GM12891 (cell line): ENCODE measurements at regions not wholly inside any gene's neighbourhood (a gene's known extent, or its start where the extent isn't known, plus 50 kb on each side); places are given as distances from the start of the nearest gene placed in this dataset.
"Not testable (repeated sequence)": the region's sequence is repeated elsewhere in the genome, so short reads cannot be mapped to it uniquely, and the experiment has no call there.

Source experiments
- DNase-seq: peaks from one replicate; pipeline ENCODE4 v3.0.0; 2011; ENCODE audit warnings: low spot score; ENCODE audit not compliant: insufficient read length
- FAIRE-seq: peaks from 2 replicates; lab custom pipeline; 2011; peaks lifted over from hg19 to GRCh38; lab: Jason Lieb, UNC
- PAX5 ChIP-seq: IDR thresholded peaks from 2 replicates; pipeline ENCODE4 v1.6.1; 2011; ENCODE audit warnings: low read length, moderate library complexity, mild to moderate bottlenecking; ENCODE audit not compliant: insufficient read depth, severe bottlenecking
- POLR2A ChIP-seq: IDR thresholded peaks from 2 replicates; pipeline ENCODE4 v1.6.1; 2011; ENCODE audit warnings: low read depth, low read length, control low read depth
- POLR2AphosphoS5 ChIP-seq: IDR thresholded peaks from 2 replicates; pipeline ENCODE4 v1.6.1; 2011; ENCODE audit warnings: low read depth, low read length, control low read depth
- POU2F2 ChIP-seq: IDR thresholded peaks from 2 replicates; pipeline ENCODE4 v1.6.1; 2011; ENCODE audit warnings: low read depth, mild to moderate bottlenecking, control low read depth, low read length, moderate library complexity
- SPI1 ChIP-seq: IDR thresholded peaks from 2 replicates; pipeline ENCODE4 v1.6.1; 2011; ENCODE audit warnings: low read depth, low read length, control low read depth
- TAF1 ChIP-seq: IDR thresholded peaks from 2 replicates; pipeline ENCODE4 v1.6.1; 2011; ENCODE audit warnings: low read depth, low read length, control low read depth

DNA sequence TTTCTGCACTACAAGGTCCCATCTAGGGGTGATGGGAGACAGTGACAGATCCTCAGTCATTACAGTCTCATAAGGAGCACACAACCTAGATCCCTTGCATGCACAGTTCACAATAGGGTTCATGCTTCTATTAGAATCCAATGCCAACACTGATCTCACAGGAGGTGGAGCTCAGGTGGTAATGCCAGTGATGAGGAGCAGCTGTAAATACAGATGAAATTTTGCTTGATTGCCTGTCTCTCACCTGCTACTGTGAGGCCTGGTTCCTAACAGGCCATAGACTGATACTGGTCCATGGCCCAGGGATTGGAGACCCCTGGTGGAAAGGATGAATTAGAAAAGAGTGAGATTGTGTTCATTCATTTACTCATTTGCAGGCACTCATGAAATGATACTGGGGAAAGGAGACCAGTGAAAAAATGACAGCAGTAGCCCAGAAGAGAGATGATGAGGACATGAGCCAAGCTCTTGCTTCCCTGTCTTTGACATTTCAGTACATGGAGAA is 251.6 kb upstream of the DUSP10 start:
- TF ChIP-seq POLR2AphosphoS5 = no peak
- no peak for TF ChIP-seq TAF1
- TF ChIP-seq SPI1 = no peak
- TF ChIP-seq POU2F2 = no peak
- TF ChIP-seq PAX5 = no peak
- no peak for TF ChIP-seq POLR2A
- DNase-seq (no peak), FAIRE-seq (no peak)

DNA sequence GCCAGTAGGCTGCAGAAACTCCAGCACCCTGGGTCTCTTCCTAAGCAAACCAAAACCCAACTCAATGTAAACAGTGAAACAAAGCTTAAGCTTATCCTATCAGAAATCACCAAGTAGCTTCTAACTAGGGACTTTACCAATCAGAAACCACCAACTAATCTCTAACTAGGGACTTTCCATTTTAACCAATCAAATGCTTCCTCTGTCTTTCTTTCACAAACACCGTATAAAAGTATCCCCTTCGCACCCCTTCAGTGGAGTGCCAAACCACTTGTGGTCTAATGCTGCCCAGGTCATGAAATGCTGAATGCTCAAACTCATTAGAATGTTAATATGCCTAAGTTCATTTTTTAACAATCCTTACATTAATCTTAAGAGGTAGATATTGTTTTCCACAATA is 250.5 kb upstream of the DUSP10 start:
- FAIRE-seq = no peak

DNA sequence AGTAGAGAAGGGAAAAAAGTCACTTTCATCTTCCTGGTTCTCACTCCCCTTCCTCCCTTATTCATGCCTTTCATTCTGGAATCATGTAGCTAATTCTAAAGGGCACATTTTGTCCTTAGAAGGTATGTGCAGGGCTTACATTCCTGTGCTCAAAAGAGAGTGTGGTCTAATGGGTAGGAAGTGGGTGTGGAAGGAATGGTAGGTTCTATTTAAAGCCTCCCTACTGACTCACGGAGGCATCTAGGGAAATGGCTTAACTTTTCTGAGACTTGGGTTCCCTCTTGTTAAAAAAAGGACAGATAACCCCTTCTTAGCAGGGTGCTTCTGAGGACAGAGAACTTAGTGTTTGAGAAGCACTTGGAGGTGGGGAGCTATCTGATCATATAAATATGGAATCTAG is 249.3 kb upstream of the DUSP10 start:
- FAIRE-seq (no peak), DNase-seq (no peak)
- TF ChIP-seq POLR2A (no peak), POLR2AphosphoS5 (no peak), POU2F2 (no peak), PAX5 (no peak), SPI1 (no peak), TAF1 (no peak)

More for the DNA sequence above, 250.5 kb upstream of the DUSP10 start:
- DNase-seq = no peak
- TF ChIP-seq SPI1 (no peak), TAF1 (no peak), POLR2A (no peak), POLR2AphosphoS5 (no peak), POU2F2 (no peak), PAX5 (no peak)

DNA sequence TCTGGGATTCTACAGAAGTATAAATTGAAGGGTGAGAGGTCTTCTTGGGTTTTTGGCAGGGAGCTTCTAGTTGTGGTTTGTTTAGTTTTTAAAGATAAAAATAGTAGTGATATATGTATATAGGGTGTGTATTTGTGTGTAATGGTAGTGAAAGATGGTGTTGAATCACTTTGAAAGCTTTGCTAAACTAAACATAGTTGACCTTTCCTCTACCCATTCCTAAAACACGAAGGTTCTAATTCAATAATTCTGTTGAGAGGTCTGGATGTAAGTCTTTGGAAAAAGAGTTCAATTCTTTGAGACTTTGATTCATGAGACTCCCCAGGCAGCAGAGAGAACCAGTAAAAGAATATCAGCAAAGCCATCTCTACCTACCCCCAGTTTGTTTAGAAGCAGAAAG is 247.9 kb upstream of the DUSP10 start:
- FAIRE-seq (no peak), DNase-seq (no peak)
- TF ChIP-seq SPI1 (no peak), POU2F2 (no peak), PAX5 (no peak), POLR2AphosphoS5 (no peak), TAF1 (no peak), POLR2A (no peak)

DNA sequence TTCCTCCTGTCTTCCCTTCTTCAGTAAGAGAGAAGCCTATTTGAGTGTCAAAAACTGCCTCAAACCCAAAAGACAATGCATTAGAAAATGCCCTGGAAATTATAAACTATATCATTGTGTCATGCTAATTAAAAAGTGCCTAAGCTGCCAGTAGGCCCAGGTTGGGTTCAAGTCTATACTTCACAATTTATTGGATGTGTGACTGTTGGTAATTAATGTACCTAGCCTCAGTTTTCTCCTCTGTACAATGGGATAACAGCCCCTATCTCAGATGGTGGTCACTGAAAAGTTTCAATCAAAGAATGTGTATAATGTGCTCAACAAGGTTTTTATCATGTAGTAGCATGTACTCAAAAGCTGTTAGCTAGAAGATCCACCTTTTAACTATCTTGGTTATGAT is 246.9 kb upstream of the DUSP10 start:
- TF ChIP-seq POU2F2 = no peak
- TF ChIP-seq POLR2AphosphoS5 = no peak
- TF ChIP-seq PAX5 = no peak
- no peak for TF ChIP-seq POLR2A
- no peak for TF ChIP-seq TAF1
- no peak for TF ChIP-seq SPI1
- FAIRE-seq = no peak
- no peak for DNase-seq

DNA sequence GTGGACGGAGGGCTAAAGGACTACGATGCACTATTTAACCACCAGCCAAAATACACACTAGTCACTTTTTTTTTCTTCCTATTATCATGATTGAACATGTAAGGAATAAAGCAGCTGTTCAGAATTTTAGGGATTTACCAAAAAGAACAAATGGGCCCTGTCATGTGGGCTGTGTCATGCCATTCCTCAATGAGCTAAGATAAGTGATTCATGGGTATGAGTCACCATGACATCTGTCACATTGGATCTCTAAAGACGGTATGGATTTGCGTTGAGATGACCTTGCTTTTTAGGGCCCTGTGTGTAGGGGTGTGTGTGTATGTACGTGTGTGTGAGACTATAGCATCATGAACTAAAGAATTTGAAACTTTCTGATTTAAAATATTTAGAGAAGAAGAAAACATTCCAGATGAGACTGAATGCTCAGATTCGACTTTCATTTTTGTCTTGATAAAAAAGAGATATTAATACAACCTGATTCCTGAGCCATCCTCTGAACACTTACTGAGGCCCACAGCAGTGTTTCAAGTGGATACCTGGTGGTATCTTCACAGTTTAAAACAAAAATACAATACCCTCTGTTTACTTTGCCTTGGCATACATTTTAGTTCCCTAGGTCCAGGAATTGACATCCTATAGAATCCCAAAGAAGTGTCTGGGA is 246.1 kb upstream of the DUSP10 start:
- TF ChIP-seq TAF1 (no peak), POLR2A (no peak), POU2F2 (no peak), PAX5 (no peak), SPI1 (no peak), POLR2AphosphoS5 (no peak)
- FAIRE-seq = no peak
- DNase-seq = no peak

DNA sequence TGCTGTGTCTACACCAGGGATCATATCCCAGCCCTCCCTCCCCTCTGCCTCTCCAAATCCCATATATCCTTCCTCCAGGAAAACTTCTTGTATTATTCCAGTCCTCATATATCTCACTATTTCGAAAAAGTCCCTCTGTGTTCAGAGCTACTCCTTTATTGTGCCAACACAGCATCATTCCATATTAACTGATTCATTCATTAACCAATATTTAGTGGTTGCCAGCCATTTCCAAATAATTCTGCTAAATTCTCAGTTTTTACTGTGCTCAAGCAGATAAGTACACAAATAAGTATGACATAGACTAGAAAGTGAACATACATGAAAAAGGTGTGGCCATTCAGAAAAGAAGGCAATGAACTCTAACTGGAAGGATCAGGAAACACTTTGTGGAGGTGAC is 241.6 kb upstream of the DUSP10 start:
- no peak for FAIRE-seq

DNA sequence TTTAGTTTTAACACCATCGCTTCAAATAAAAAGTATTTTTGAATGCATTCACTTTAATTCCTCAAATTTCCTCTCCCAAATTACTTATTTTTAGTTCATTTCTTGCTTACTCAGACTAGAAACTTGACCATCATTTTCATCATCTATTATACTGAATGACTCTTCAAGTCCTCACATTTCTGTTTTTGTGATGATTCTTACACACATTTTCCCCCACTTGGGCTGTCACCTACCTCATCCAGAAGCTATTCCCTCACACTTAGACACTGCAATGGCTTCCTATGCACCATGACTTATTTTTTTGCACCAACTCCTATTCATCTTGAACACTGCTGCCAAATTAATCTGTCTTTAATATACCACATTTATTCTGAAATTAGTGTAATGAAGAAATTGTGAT is 239.6 kb upstream of the DUSP10 start:
- TF ChIP-seq SPI1 = no peak
- no peak for TF ChIP-seq POLR2AphosphoS5
- no peak for TF ChIP-seq POU2F2
- no peak for TF ChIP-seq POLR2A
- no peak for TF ChIP-seq PAX5
- TF ChIP-seq TAF1 = no peak
- DNase-seq = no peak
- no peak for FAIRE-seq

More for the DNA sequence above, 241.6 kb upstream of the DUSP10 start:
- DNase-seq = no peak
- TF ChIP-seq PAX5 (no peak), SPI1 (no peak), TAF1 (no peak), POU2F2 (no peak), POLR2A (no peak), POLR2AphosphoS5 (no peak)

DNA sequence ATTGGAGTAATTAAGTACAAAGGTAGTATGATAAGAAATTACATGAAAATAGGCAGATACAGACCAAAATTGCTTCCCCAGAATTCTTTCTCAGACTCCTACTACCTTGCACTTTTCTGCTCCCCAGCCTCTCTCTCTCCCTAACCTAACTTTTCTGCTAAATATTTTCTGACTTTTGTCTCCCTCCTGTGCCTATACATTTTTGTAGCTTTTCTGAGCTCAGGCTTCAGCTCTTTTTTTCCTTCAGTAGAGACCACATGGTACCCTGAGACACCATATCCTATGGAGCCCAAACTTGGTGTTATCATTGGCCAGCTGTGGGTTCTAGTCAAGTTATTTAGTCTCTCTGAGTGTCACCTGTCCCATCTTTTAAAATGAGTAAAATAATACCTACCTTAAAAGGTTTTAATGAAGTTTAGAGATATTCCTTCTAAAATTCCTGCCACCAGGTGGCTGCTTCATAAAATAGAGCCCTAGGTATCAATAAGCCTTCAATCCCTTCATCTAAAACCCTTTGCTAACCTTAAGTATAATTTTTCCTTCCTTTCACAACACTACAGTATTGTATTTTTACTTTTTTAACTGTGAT is 237.6 kb upstream of the DUSP10 start:
- no peak for DNase-seq
- no peak for FAIRE-seq
- no peak for TF ChIP-seq SPI1
- no peak for TF ChIP-seq PAX5
- TF ChIP-seq POLR2A = no peak
- TF ChIP-seq TAF1 = no peak

DNA sequence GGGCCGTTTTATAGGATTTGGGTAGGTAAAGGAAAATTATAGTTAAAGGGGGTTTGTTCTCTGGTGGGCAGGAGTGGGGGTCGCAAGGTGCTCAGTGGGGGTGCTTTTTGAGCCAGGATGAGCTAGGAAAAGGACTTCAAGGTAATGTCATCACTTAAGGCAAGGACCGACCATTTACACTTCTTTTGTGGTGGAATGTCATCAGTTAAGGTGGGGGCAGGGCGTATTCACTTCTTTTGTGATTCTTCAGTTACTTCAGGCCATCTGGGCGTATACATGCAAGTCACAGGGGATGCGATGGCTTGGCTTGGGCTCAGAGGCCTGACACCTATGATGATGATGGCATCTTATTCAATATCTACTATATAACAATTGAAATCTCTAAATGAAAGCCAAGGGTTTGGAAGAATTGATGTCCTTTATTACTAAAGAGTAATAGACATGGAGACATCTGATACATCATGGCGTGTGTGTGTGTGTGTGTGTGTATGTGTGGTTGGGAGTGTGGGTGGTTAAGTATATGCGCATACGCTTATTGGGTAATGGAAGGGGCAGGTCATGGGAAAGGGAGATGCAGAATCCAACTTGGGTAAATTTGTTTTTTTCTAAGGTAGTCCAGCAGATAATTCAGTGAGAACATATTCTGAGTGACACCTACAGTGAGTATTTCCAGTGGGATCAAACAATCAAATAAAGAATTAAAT is 236.9 kb upstream of the DUSP10 start:
- DNase-seq, FAIRE-seq: not testable (repeated sequence)

DNA sequence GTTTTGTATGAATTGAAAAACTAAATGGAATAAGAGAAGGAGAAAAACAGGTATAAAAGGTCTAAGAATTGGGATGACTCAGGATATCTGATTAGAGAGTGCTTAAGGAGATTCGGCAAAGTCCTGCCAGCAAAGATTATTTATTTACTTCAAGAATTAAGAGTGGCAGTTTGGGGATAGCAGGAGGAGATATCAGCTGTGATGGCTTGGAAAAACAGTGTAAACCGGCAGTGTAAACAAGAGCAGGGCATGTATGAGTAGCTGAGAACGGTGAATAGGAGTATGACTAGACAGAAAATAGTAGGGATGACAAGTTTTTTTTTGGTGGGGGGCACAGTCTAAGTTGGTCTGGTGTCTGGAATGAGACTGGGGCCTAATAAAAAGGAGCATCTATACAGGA is 231.9 kb upstream of the DUSP10 start:
- DNase-seq, FAIRE-seq: not testable (repeated sequence)
